Adipocyte (in vitro differentiated cells): ENCODE measurements at regions not wholly inside any gene's neighbourhood (a gene's known extent, or its start where the extent isn't known, plus 50 kb on each side); places are given as distances from the start of the nearest gene placed in this dataset.

Experiments used
- DNase-seq: peaks from one replicate; pipeline ENCODE4 v3.0.0-alpha.2; 2015; ENCODE audit warnings: low read depth
- H3K27me3 ChIP-seq: replicated peaks from 2 replicates; pipeline ENCODE4 v1.7.0; 2013; ENCODE audit warnings: mild to moderate bottlenecking, low read length, moderate library complexity; ENCODE audit not compliant: control insufficient read depth, insufficient read depth
- H3K36me3 ChIP-seq: 2 replicates; pipeline ENCODE4 v1.7.0; 2013; ENCODE audit warnings: low read length, mild to moderate bottlenecking, moderate library complexity; ENCODE audit not compliant: control insufficient read depth, insufficient read depth, severe bottlenecking
- H3K4me1 ChIP-seq: 2 replicates; pipeline ENCODE4 v1.7.0; 2013; ENCODE audit warnings: mild to moderate bottlenecking, low read length, moderate library complexity; ENCODE audit not compliant: control insufficient read depth, insufficient read depth
- H3K4me3 ChIP-seq: 2 replicates; pipeline ENCODE4 v1.7.0; 2013; ENCODE audit warnings: mild to moderate bottlenecking, low read length, moderate library complexity
- H3K9ac ChIP-seq: 2 replicates; pipeline ENCODE4 v1.7.0; 2013; ENCODE audit warnings: mild to moderate bottlenecking, low read length, moderate library complexity
- H3K9me3 ChIP-seq: 2 replicates; pipeline ENCODE4 v1.7.0; 2013; ENCODE audit warnings: mild to moderate bottlenecking, low read length, moderate library complexity; ENCODE audit not compliant: control insufficient read depth

DNA sequence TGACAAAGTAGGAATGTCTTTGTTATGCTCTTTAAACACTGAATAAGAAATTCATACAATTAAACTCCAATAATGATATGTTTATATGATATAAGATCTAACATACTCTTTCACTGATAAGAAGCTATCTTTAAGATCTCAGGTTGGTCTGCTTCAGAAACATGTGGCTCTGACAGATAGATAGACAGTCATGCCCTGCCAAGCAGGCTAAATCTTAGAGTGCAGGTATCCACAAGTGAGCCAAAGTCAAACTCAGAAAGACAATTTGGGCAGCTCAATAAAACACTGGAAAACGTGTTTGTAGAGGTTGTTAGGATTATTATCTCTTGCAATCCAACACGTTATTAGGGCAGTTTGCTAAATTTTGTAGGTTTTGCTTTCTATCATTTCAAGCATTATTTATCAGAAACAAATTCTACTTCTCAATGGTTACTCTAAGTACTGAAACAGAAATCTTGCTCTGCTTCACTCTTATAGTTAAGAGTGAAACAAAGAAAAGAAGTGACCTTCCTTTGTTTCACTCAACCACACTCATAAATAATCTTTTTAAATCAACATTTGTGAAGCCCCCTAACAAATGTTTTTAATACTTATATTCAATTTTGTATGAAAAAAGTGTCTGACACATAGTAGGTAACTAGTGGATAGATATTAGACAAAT lies 1255.6 kb downstream of the DIAPH3 start:
- Histone ChIP-seq H3K4me1 (no peaks in the 10 kb centered on the region), H3K9ac (no peak overlapping the region), H3K9me3 (no peaks in the 10 kb centered on the region), H3K4me3 (no peak overlapping the region), H3K27me3 (no peaks in the 10 kb centered on the region), H3K36me3 (no peaks in the 10 kb centered on the region)
- no peak for DNase-seq

DNA sequence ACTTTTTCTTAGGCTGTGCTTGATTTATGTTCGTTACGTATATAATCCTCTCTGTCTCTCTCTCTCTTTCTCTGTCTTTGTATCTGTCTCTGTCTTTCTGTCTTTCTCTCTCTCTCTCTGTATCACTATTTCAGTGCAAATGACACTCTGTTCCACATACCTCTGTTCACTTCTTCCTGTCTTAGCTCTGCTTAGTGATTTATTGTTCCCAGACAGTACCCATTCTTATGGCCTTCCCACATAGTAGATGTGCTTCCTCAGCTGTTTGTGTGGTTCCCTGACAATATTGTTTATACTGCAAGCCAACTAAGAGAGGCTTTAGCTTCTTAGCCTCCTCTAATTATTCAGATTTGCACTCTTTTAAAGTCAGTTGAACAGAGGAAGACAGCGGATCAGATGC lies 1244.2 kb downstream of the DIAPH3 start:
- H3K36me3 ChIP-seq, result no peaks in the 10 kb centered on the region
- H3K9ac ChIP-seq, result no peak overlapping the region
- no peaks in the 10 kb centered on the region for H3K4me1 ChIP-seq
- H3K27me3 ChIP-seq, result no peaks in the 10 kb centered on the region
- peaks cover 3% of the 10 kb centered on the region for H3K9me3 ChIP-seq
- H3K4me3 ChIP-seq, result no peak overlapping the region
- DNase-seq, result no peak

DNA sequence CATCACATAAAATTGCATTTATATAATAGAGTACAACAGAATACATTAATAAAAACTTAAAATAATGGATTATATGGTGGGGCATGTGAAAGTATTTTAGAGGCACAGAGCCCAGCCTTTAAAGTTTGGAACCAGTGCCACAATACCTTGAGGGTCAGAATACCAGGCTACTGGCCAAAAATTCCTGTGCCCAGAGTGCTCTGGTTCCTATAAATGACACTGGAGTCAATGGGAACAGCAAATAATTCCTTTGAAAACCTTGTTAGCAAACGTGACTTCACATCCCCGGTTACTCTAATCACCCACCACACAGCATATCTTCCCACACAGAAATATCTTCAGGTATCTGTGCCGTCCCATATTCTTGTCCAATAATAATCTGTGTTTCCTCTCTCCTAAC lies 1242.6 kb downstream of the DIAPH3 start:
- Histone ChIP-seq H3K9ac (no peak overlapping the region), H3K27me3 (no peaks in the 10 kb centered on the region), H3K4me3 (no peak overlapping the region), H3K4me1 (no peaks in the 10 kb centered on the region), H3K36me3 (no peaks in the 10 kb centered on the region), H3K9me3 (no peaks in the 10 kb centered on the region)
- no peak for DNase-seq

DNA sequence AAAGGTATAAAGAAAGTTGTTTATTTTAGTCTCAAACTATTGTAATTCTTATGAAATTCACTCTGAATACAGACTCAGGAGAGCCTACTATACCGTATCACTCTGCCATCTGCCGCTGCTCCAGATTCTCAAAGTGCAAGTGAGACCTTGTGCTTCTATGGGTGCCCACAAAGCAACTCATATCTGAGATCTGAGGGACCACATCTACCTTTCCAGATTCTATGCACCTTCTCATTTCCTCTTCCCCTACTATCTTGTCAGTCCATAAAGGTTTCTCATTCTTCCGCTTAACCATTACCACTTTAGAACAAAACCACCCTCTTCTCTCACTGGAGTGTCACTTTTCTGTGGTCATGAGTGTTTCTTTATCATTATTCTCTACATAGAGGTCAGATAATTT lies 1236.9 kb downstream of the DIAPH3 start:
- Histone ChIP-seq H3K4me1 (no peaks in the 10 kb centered on the region), H3K27me3 (no peaks in the 10 kb centered on the region)
- no peak for DNase-seq

DNA sequence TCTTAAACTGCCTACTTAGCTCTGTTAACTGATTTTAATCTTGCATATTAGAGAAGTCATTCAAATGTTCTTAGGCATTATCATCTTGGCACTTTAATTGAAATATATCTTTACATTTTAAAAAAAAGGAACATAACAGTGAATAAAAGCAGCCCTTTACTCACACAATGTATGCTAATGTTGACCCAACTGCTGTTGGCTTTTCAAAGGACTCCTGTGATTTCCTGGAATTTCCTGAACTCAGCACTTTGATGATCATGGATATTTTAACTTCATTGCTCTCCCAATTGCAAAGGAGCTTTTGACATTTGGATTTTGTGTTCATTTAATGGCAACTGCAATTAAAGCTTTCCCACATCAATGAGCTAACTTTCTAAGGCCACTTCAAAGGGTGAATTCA lies 1230.3 kb downstream of the DIAPH3 start:
- Histone ChIP-seq H3K4me3 (no peak overlapping the region), H3K36me3 (no peaks in the 10 kb centered on the region), H3K27me3 (no peaks in the 10 kb centered on the region), H3K9me3 (no peaks in the 10 kb centered on the region), H3K4me1 (no peaks in the 10 kb centered on the region), H3K9ac (no peak overlapping the region)
- no peak for DNase-seq

More for the DNA sequence above, 1236.9 kb downstream of the DIAPH3 start:
- H3K9ac ChIP-seq, result no peak overlapping the region
- no peak overlapping the region for H3K4me3 ChIP-seq
- no peaks in the 10 kb centered on the region for H3K36me3 ChIP-seq
- H3K9me3 ChIP-seq, result no peaks in the 10 kb centered on the region

- Histone ChIP-seq H3K4me3 (no peak overlapping the region), H3K9me3 (no peaks in the 10 kb centered on the region), H3K36me3 (no peaks in the 10 kb centered on the region), H3K27me3 (no peaks in the 10 kb centered on the region), H3K4me1 (no peaks in the 10 kb centered on the region), H3K9ac (no peak overlapping the region)
- no peak for DNase-seq
Measured at GRCh38 chr13:58935689-58936088, 1228.0 kb downstream of the DIAPH3 start.

DNA sequence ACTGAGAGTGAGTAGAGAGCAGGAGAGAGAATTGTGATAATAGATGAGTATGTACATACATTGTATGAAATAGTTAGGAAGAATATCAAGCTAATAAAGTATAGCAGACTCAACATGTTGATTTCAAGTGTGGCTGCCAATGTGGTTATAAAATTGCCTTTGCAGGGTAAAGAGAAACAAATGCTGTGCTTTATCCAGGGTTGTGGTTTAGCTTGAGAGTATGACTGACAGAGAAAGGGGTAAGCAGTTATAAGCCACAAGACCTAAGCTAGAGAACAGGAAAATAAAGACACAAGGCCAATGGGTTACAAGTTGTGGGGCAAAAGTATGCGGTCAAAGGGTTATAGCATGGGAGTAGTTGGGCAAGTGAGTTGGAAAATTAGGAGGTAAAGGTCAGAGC lies 1217.5 kb downstream of the DIAPH3 start:
- Histone ChIP-seq H3K4me1 (no peaks in the 10 kb centered on the region), H3K9ac (no peak overlapping the region), H3K9me3 (peaks cover 11% of the 10 kb centered on the region), H3K27me3 (no peaks in the 10 kb centered on the region), H3K4me3 (no peak overlapping the region), H3K36me3 (no peaks in the 10 kb centered on the region)
- DNase-seq, result no peak

- DNase-seq, result no peak
- Histone ChIP-seq H3K9ac (no peak overlapping the region), H3K27me3 (no peaks in the 10 kb centered on the region), H3K36me3 (no peaks in the 10 kb centered on the region), H3K9me3 (peaks cover 11% of the 10 kb centered on the region), H3K4me3 (no peak overlapping the region), H3K4me1 (no peaks in the 10 kb centered on the region)
Measured at GRCh38 chr13:58949646-58950045, 1214.1 kb downstream of the DIAPH3 start.

DNA sequence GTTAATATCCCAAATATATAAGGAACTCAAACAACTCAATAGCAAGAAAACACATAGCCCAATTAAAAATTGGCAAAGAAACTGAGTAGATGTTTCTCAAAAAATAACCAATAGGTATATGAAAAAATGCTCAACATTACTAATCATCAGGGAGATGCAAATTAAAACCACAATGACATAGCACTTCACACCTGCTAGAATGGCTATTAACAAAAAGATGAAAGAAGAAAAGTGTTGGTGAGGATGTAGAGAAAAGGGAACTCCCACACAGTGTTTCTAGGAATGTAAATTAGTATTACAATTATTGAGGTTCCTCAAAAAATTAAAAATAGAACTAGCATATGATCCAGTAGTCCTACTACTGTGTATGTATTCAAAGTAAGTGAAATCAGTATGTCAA lies 1212.8 kb downstream of the DIAPH3 start:
- Histone ChIP-seq H3K9me3 (peaks cover 11% of the 10 kb centered on the region), H3K36me3 (no peaks in the 10 kb centered on the region), H3K4me3 (no peak overlapping the region), H3K27me3 (no peaks in the 10 kb centered on the region), H3K9ac (no peak overlapping the region), H3K4me1 (no peaks in the 10 kb centered on the region)
- DNase-seq, result no peak

- Histone ChIP-seq H3K4me3 (no peak overlapping the region), H3K27me3 (no peaks in the 10 kb centered on the region), H3K36me3 (no peaks in the 10 kb centered on the region), H3K4me1 (no peaks in the 10 kb centered on the region), H3K9me3 (peaks cover 8% of the 10 kb centered on the region), H3K9ac (no peak overlapping the region)
- DNase-seq, result no peak
Measured at GRCh38 chr13:58953638-58954037, 1210.1 kb downstream of the DIAPH3 start.

GRCh38 chr13:58955546-58956385 lies 1208.0 kb downstream of the DIAPH3 start:
- Histone ChIP-seq H3K4me3 (no peak overlapping the region), H3K36me3 (no peaks in the 10 kb centered on the region), H3K9me3 (no peaks in the 10 kb centered on the region), H3K4me1 (no peaks in the 10 kb centered on the region), H3K9ac (no peak overlapping the region), H3K27me3 (no peaks in the 10 kb centered on the region)
- DNase-seq, result no peak
